ENCODE measurements at regions not wholly inside any gene's neighbourhood (a gene's known extent, or its start where the extent isn't known, plus 50 kb on each side); places are given as distances from the start of the nearest gene placed in this dataset.

DNA sequence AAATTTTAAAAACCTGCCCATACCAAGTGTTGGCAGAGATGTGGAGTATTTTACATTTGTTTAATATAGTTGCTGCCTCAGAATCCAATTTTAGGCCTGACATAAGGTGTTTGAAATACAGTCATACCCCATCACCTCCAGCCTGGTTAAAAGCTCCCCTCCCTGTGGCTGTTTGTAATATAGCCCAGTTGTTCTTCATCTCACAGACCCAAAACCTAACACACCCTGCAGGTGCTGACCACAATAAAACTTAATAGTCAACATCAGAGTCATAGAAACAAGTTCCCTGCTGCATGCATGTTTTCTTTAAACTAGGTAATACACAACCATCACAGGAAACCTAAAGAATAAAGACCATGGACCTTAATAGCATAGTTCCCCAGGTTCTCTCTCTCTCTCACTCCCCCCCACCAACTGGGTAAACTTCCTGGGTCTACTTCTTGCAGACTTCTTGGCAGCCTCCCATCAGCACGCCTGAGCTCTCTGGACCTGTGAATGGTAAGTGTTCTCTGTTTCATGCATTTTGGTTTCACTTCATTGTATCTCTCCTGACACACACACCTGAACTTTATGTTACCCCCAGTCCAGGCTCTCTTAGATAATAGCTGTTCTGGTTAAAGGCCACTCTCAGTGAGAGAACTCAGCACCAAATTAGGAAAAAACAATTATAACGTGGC lies 1369.9 kb downstream of the EFNB2 start:
- Histone ChIP-seq H3K4me1 (ENCODE audit: control insufficient read depth, insufficient read depth, low read length) (no peaks in the 10 kb centered on the region), H3K27me3 (replicated peaks; ENCODE audit: control insufficient read depth, insufficient read depth, low read length) (no peaks in the 10 kb centered on the region), H3K9ac (ENCODE audit: low read length) (no peak overlapping the region), H3K4me3 (ENCODE audit: low read length) (no peak overlapping the region), H3K9me3 (ENCODE audit: control insufficient read depth, low read length) (peaks cover 4% of the 10 kb centered on the region), H3K36me3 (ENCODE audit: control insufficient read depth, insufficient read depth, low read length, severe bottlenecking) (no peaks in the 10 kb centered on the region)
- no peak for DNase-seq (ENCODE audit: low read depth)

DNA sequence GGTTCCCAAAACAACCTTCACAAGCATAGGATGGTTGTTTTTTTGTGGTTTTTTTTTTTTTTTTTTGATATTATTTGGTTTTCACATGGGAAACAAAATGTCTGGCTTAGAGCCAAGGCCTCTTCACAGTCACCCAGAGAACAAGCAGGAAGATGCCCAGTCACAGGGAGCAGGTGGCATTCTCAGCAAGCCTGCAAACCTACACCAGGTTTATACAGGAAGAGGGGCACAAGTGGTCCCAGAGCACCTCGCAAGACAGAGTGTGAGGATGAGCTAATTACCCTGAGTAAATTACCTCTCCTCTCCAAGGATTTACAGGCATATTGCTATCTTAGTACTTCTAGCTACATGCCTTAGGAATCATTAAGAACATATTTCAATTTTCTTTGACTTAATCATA lies 1375.6 kb downstream of the EFNB2 start:
- Histone ChIP-seq H3K27me3 (replicated peaks; ENCODE audit: control insufficient read depth, insufficient read depth, low read length) (no peaks in the 10 kb centered on the region), H3K9me3 (ENCODE audit: control insufficient read depth, low read length) (no peaks in the 10 kb centered on the region), H3K9ac (ENCODE audit: low read length) (no peak overlapping the region), H3K4me1 (ENCODE audit: control insufficient read depth, insufficient read depth, low read length) (no peaks in the 10 kb centered on the region), H3K36me3 (ENCODE audit: control insufficient read depth, insufficient read depth, low read length, severe bottlenecking) (no peaks in the 10 kb centered on the region), H3K4me3 (ENCODE audit: low read length) (no peak overlapping the region)
- no peak for DNase-seq (ENCODE audit: low read depth)

DNA sequence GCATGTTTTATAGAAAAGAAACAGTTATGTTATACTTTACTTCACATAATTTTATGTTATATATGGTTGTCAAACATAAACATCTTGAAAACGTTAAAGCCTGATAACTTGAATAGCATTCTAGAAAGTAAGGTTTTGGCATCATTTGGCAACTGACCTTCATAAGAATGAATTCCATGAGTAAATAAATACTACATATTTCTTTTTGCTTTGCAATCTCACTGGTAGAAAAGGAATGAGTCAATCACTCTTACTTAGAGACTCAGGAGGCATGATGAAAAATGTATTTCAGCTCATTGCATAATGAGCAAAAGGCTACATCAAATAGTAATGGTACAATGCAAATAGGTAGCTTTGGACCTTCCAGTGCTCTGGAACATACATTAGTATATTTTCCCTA lies 1381.9 kb downstream of the EFNB2 start:
- H3K9me3 ChIP-seq (ENCODE audit: control insufficient read depth, low read length), result no peaks in the 10 kb centered on the region
- no peaks in the 10 kb centered on the region for H3K4me1 ChIP-seq (ENCODE audit: control insufficient read depth, insufficient read depth, low read length)
- peak; percentile 81 for DNase-seq (ENCODE audit: low read depth)
- H3K27me3 ChIP-seq (replicated peaks; ENCODE audit: control insufficient read depth, insufficient read depth, low read length), result no peaks in the 10 kb centered on the region
- H3K9ac ChIP-seq (ENCODE audit: low read length), result no peak overlapping the region
- no peak overlapping the region for H3K4me3 ChIP-seq (ENCODE audit: low read length)
- no peaks in the 10 kb centered on the region for H3K36me3 ChIP-seq (ENCODE audit: control insufficient read depth, insufficient read depth, low read length, severe bottlenecking)

DNA sequence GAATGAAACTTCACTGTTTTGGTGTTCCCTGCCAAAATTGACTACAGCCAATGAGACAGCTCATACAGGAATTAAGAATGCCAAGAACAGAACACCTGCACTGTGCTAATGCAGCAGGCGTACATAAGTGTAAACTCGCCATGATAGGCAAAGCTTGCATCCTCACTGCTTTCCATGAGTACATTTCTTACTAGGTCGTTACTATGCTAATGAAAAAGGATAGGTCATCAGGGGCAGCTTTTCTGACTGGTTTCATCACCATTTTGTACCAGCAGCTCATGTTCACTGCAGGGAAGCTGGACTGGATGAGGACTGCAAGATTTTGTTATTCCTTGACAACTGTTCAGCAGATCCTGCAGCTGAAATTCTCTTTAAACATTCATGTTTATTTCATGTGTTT lies 1383.8 kb downstream of the EFNB2 start:
- no peaks in the 10 kb centered on the region for H3K27me3 ChIP-seq (replicated peaks; ENCODE audit: control insufficient read depth, insufficient read depth, low read length)
- no peak overlapping the region for H3K4me3 ChIP-seq (ENCODE audit: low read length)
- no peak for DNase-seq (ENCODE audit: low read depth)
- H3K9me3 ChIP-seq (ENCODE audit: control insufficient read depth, low read length), result no peaks in the 10 kb centered on the region
- no peak overlapping the region for H3K9ac ChIP-seq (ENCODE audit: low read length)
- no peaks in the 10 kb centered on the region for H3K4me1 ChIP-seq (ENCODE audit: control insufficient read depth, insufficient read depth, low read length)
- no peaks in the 10 kb centered on the region for H3K36me3 ChIP-seq (ENCODE audit: control insufficient read depth, insufficient read depth, low read length, severe bottlenecking)

DNA sequence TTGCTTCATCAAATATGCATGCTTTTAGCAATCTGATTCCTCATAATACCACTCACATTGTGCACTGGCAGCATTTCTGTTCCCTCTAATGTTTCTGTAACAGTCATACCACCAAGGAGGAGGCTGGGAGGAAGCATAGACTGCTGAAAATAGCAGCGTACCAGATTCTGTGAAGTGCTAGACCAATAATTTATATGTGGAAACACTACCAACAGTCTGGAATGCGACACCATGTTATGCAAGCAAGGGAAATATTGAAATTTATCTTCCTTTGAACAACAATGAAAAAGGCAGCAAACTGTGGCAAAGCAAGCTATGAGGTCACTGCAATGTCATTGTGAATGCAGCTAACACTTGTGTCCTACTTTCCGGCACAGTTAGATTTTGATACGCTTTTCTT lies 1388.0 kb downstream of the EFNB2 start:
- H3K4me3 ChIP-seq (ENCODE audit: low read length), result no peak overlapping the region
- no peaks in the 10 kb centered on the region for H3K36me3 ChIP-seq (ENCODE audit: control insufficient read depth, insufficient read depth, low read length, severe bottlenecking)
- H3K27me3 ChIP-seq (replicated peaks; ENCODE audit: control insufficient read depth, insufficient read depth, low read length), result no peaks in the 10 kb centered on the region
- no peaks in the 10 kb centered on the region for H3K4me1 ChIP-seq (ENCODE audit: control insufficient read depth, insufficient read depth, low read length)
- DNase-seq (ENCODE audit: low read depth), result peak; percentile 41
- H3K9ac ChIP-seq (ENCODE audit: low read length), result no peak overlapping the region
- H3K9me3 ChIP-seq (ENCODE audit: control insufficient read depth, low read length), result no peaks in the 10 kb centered on the region

DNA sequence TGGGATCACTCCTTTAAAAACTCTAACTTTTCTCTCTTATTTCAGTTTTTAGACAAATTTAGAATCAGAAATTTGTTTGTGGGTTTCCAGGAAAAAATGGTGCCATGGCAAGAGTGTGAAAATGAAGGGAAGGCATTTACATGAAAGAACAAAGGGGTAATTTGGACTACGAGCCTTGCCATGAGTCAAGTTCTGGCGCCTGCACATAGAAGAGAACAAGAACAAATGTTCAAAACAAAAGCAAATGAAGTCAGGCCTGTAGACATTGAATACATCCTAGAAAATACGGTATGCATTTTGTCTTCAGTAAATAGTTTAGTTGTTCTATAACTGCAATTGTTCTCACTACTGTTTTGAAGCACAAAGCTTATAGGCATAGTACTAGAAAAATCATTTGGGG lies 1390.5 kb downstream of the EFNB2 start:
- DNase-seq (ENCODE audit: low read depth), result no peak
- no peaks in the 10 kb centered on the region for H3K36me3 ChIP-seq (ENCODE audit: control insufficient read depth, insufficient read depth, low read length, severe bottlenecking)
- no peak overlapping the region for H3K9ac ChIP-seq (ENCODE audit: low read length)
- H3K27me3 ChIP-seq (replicated peaks; ENCODE audit: control insufficient read depth, insufficient read depth, low read length), result no peaks in the 10 kb centered on the region
- no peaks in the 10 kb centered on the region for H3K4me1 ChIP-seq (ENCODE audit: control insufficient read depth, insufficient read depth, low read length)
- no peak overlapping the region for H3K4me3 ChIP-seq (ENCODE audit: low read length)
- no peaks in the 10 kb centered on the region for H3K9me3 ChIP-seq (ENCODE audit: control insufficient read depth, low read length)

DNA sequence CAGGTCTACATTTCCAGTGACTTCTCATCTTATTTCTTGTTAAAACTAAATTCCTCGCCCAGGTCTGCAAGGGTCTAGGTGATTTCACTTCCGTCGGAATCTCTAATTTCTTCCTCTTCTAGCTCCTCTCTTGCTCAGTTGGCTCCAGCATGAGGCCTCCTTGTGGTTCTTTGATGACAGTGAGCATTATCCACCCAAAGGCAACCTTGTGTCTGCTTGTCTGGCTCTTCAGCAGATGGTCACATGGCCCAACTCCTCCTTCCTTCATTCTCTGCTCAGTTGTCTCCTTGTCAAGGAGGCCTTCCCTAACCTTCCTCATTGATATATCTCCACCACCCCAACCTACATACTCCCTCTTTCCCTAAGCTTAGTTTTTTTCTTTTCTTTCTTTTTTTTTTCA lies 1391.4 kb downstream of the EFNB2 start:
- H3K4me3 ChIP-seq (ENCODE audit: low read length), result no peak overlapping the region
- H3K4me1 ChIP-seq (ENCODE audit: control insufficient read depth, insufficient read depth, low read length), result peaks cover 4% of the 10 kb centered on the region
- no peaks in the 10 kb centered on the region for H3K9me3 ChIP-seq (ENCODE audit: control insufficient read depth, low read length)
- no peak overlapping the region for H3K9ac ChIP-seq (ENCODE audit: low read length)
- DNase-seq (ENCODE audit: low read depth), result no peak
- H3K36me3 ChIP-seq (ENCODE audit: control insufficient read depth, insufficient read depth, low read length, severe bottlenecking), result no peaks in the 10 kb centered on the region
- no peaks in the 10 kb centered on the region for H3K27me3 ChIP-seq (replicated peaks; ENCODE audit: control insufficient read depth, insufficient read depth, low read length)

DNA sequence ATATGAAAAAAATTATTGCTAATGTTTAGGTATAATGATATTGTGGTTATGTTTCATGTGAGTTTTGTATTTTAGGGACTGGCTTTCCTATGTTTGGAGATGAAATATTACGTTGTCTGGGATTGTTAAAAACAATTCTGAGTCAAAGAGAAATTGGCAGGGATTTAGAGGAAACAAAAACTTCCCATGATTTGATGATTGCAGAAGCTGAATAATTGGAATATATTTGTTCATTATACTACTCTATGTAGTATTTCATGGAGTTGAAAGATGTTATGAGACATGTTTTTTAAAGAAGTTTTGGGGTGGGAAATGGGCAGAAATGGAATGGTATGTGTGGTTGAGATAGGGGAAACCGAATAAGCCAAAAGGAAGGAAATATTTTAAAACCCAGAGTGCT lies 1392.9 kb downstream of the EFNB2 start:
- no peak for DNase-seq (ENCODE audit: low read depth)
- no peaks in the 10 kb centered on the region for H3K9me3 ChIP-seq (ENCODE audit: control insufficient read depth, low read length)
- H3K27me3 ChIP-seq (replicated peaks; ENCODE audit: control insufficient read depth, insufficient read depth, low read length), result no peaks in the 10 kb centered on the region
- peaks cover 4% of the 10 kb centered on the region for H3K4me1 ChIP-seq (ENCODE audit: control insufficient read depth, insufficient read depth, low read length)
- H3K4me3 ChIP-seq (ENCODE audit: low read length), result no peak overlapping the region
- no peak overlapping the region for H3K9ac ChIP-seq (ENCODE audit: low read length)
- H3K36me3 ChIP-seq (ENCODE audit: control insufficient read depth, insufficient read depth, low read length, severe bottlenecking), result no peaks in the 10 kb centered on the region

DNA sequence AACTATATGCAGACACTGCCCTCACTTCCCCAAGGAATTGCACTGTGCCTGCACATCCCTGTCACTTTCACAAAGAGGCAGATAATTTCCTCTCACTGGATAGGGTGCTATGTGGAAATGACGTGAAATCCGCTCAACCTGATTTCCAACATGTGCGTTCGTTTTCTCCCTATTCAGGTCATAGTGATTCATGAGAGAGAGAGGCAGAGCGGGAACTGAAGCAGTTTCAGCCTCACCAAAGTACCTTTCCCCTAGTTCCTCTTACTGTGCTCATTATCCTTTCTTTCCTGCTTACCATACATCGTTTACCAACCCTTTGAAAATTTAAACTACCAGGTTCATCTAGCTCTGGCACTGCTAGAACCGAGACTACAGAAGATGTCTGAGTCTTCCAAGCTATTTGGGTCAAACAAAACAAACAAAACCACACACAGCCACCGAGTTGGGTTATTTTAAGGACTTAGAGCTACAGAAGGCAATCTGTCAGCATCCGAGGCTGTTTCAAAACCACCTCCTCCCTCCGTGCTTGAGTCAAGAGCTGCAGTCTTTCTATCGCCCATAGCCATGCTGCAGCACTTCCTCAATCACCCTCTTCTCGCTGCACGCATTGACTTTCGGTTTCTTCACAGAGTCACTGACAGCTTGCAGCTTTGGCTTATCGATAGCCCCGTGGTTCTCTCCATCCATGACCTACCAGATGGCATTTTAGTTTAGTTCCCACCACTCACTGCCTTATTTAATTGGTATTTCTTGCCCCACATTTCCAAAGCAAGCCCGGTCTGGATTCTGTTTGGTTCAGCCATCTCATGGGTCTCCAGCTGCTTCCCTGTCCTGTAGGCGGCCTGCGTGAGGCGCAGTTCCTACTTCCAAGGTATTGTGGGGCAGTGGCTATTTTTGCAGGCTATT lies 1395.8 kb downstream of the EFNB2 start:
- H3K27me3 ChIP-seq (replicated peaks; ENCODE audit: control insufficient read depth, insufficient read depth, low read length), result no peaks in the 10 kb centered on the region
- DNase-seq (ENCODE audit: low read depth), result no peak
- H3K9me3 ChIP-seq (ENCODE audit: control insufficient read depth, low read length), result no peaks in the 10 kb centered on the region

DNA sequence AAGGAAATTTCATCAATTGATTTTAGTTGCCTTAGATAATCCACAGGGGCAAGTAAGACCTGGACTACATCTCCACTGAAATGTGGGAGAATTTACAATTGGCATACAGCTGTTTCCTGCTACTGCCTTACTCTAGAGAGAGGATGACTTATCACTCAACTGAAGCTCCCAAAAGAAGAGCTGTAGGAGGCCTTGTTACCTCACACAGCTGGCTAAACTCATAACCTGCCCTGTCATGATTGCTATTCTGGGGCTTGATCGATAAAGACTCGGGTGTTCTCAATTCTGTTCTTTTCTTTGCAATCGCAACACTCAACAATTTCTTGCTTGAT lies 1396.4 kb downstream of the EFNB2 start:
- DNase-seq (ENCODE audit: low read depth), result no peak
- H3K4me1 ChIP-seq (ENCODE audit: control insufficient read depth, insufficient read depth, low read length), result peaks cover 4% of the 10 kb centered on the region
- H3K9me3 ChIP-seq (ENCODE audit: control insufficient read depth, low read length), result no peaks in the 10 kb centered on the region
- no peaks in the 10 kb centered on the region for H3K36me3 ChIP-seq (ENCODE audit: control insufficient read depth, insufficient read depth, low read length, severe bottlenecking)
- H3K9ac ChIP-seq (ENCODE audit: low read length), result no peak overlapping the region
- H3K4me3 ChIP-seq (ENCODE audit: low read length), result peak overlapping the region; percentile 77
- no peaks in the 10 kb centered on the region for H3K27me3 ChIP-seq (replicated peaks; ENCODE audit: control insufficient read depth, insufficient read depth, low read length)

More for the DNA sequence above, 1395.8 kb downstream of the EFNB2 start:
- Histone ChIP-seq H3K9ac (ENCODE audit: low read length) (peak overlapping the region; percentile 53), H3K4me1 (ENCODE audit: control insufficient read depth, insufficient read depth, low read length) (peaks cover 4% of the 10 kb centered on the region), H3K36me3 (ENCODE audit: control insufficient read depth, insufficient read depth, low read length, severe bottlenecking) (no peaks in the 10 kb centered on the region), H3K4me3 (ENCODE audit: low read length) (peak overlapping the region; percentile 77)

DNA sequence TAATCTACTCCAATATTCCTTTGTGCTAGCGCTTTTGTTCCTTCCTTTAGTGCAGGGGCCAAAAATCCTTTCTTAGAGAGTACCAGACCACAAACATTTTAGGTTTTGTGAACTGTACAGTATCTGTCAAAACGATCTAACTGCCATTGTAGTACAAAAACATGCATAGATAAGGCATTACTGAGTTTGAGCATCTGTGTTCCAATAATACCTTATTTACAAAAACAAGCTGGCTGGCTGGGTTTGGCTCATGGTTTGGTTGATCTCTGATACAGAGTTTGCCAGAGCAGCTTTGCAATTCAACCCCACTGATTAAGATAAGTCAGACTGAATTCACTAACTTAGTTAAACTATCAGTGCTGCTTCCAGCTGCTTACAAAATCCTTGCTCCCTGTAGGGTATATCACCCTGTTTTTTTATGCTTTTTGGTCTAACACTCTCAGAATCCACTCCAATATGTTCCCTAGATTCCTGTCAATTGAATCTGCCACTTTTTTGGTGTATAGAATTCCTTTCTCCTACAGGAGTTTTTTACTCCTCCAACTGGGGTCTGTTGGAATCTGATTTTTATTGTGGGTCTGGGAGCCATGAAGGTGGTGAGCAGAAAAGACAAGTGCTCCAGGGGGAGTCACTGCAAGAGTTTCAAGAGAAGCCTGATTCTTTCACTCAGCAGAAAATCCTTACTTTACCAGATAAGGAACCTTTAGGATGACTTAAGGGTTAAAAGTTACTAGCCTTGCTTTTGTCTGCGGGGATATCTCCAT lies 1399.4 kb downstream of the EFNB2 start:
- Histone ChIP-seq H3K9ac (ENCODE audit: low read length) (no peak overlapping the region), H3K9me3 (ENCODE audit: control insufficient read depth, low read length) (no peaks in the 10 kb centered on the region), H3K27me3 (replicated peaks; ENCODE audit: control insufficient read depth, insufficient read depth, low read length) (no peaks in the 10 kb centered on the region), H3K36me3 (ENCODE audit: control insufficient read depth, insufficient read depth, low read length, severe bottlenecking) (no peaks in the 10 kb centered on the region), H3K4me1 (ENCODE audit: control insufficient read depth, insufficient read depth, low read length) (peaks cover 4% of the 10 kb centered on the region), H3K4me3 (ENCODE audit: low read length) (no peak overlapping the region)
- DNase-seq (ENCODE audit: low read depth), result peak; percentile 52

All from adipocyte (in vitro differentiated cells).